Adrenal gland (tissue), 5 donors: ENCODE measurements at regions not wholly inside any gene's neighbourhood (a gene's known extent, or its start where the extent isn't known, plus 50 kb on each side); places are given as distances from the start of the nearest gene placed in this dataset.
A peak's percentile ranks its signal among the peaks of the same experiment; 100 is the strongest.

ENCODE experiments used
- CTCF ChIP-seq, 6 experiments: fragments of 450-650 bp in 4 of 6; fragments of 200-600 bp in 2 of 6; sonication (generic) in 1 of 6; IDR thresholded peaks; 1 replicate in 5 of 6; 2 replicates in 1 of 6; pipeline versions ENCODE4 v1.5.1 to v1.8.0; 2016 to 2021; ENCODE audit warnings: antibody characterized with exemption in 6 of 6, mild to moderate bottlenecking in 2 of 6, moderate library complexity in 1 of 6
- POLR2A ChIP-seq, 2 donors: fragments of 450-650 bp; IDR thresholded peaks; one replicate each; pipeline ENCODE4 v1.6.1; 2017; ENCODE audit warnings: antibody characterized with exemption in 2 of 2, mild to moderate bottlenecking in 2 of 2, moderate library complexity in 1 of 2
- donor health status: DM: no; HTN: no; CAD: no.

DNA sequence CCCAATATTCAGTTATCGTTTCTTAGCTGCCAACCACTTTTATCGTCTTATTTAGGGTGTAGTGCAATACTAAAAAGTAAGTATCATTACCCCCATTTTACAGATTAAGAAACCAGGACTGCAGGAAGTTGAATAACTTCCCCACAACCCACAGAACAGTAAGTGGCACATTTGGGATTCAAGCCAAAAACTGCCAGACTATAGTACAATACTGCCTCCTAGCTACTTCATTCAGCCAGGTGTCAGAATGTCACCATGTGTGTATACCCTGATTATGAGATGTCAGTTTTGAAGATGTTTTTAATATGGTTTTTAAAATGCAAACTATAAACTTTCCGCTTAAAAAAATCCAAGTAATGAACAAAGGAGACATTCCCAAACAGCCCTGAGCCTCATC is 74.2 kb upstream of the PROK2 start:
- TF ChIP-seq CTCF (IDR thresholded peaks at IDR 0.05) (peak in 5 of 6 experiments; percentile 47 to 60 (median 50)), POLR2A (IDR thresholded peaks at IDR 0.05) (no peak)
